ENCODE measurements at regions not wholly inside any gene's neighbourhood (a gene's known extent, or its start where the extent isn't known, plus 50 kb on each side); places are given as distances from the start of the nearest gene placed in this dataset.
"Not testable (repeated sequence)": the region's sequence is repeated elsewhere in the genome, so short reads cannot be mapped to it uniquely, and the experiment has no call there.

DNA sequence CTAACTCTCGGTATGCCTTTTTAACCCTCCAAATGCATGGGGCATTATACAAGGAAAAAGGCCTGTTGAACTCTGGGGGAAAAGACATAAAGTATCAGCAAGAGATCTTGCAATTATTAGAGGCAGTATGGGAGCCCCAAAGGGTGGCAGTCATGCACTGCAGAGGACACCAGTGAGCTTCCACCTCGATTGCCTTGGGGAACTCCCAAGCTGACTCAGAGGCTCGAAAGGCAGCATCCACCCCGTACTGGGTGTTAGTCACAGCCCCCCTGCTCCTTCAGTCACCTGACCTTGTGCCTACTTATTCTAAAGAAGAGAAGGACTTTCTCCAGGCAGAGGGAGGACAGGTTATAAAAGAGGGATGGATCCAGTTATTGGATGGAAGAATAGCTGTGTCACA is 781.4 kb upstream of the TMEM132C start:
- DNase-seq, result no peak

GRCh38 chr12:127487031-127487430 is 779.9 kb upstream of the TMEM132C start:
- no peak for DNase-seq

- no peak for DNase-seq
Observed at GRCh38 chr12:127489061-127489460, 777.9 kb upstream of the TMEM132C start.

- no peak for DNase-seq
Observed at GRCh38 chr12:127494961-127495915, 771.7 kb upstream of the TMEM132C start.

DNA sequence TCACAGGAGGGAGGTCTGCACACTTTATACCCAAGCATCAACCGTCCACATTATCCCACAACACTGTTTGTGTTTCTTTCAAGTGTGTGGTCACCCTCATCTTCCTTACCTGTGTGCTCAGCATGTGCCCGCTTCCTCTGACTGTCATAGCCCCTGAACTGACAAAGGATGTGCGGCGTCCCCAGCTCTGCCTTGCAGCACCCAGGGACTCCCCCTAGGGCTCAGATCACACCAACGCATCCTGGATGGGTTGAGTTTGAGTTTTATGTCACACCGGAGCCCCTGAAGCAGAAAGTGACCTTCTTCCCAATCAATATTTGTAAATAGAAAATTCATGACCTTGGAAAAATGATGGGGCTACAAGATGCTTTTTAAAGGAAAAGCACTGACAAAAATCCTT is 770.7 kb upstream of the TMEM132C start:
- DNase-seq, result no peak

DNA sequence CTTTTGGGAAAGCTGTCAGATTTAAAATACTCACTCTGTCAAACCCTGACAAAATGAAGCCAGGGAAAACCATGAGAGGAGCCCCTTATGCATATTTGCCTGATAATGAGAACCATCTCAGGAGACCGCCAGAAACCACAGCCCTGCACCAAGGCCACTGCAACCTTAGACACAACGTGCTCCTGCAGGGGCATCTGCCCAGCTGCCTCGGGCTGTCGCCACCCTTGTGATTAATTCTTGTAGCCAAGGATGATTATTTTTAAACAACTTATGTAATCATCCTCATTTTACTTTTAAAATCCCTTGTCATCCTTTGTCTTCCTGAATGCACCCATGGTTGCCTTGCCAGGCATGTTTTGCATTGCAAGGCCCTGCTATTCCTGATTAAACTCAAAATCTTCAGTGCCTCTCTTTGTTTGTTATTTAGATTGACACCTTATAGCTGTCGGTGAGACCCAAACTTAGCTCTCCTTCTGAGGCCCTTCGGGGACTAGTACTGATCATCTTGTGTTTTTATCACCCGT is 766.4 kb upstream of the TMEM132C start:
- no peak for DNase-seq

DNA sequence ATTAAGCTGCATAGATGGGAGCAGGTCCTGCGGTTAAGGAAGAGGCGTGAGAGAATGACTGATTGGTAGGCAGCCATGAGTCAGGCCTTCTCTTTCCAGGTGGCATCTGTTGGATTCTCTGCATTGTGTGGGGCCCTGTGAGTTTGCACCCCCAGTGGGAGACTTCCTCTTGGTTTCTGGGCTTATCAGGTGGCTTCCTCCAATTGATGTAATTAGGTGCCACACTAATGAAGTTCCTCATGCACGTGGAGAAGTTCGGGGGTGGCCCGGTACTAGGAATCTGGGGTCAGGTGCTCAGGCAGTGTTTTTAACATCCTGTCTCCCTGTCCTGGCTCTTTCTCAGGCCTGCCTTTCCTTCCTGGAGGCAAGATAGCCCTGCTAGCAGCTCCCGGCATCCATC is 765.1 kb upstream of the TMEM132C start:
- no peak for DNase-seq

GRCh38 chr12:127503246-127503645 is 763.7 kb upstream of the TMEM132C start:
- DNase-seq, result no peak

DNA sequence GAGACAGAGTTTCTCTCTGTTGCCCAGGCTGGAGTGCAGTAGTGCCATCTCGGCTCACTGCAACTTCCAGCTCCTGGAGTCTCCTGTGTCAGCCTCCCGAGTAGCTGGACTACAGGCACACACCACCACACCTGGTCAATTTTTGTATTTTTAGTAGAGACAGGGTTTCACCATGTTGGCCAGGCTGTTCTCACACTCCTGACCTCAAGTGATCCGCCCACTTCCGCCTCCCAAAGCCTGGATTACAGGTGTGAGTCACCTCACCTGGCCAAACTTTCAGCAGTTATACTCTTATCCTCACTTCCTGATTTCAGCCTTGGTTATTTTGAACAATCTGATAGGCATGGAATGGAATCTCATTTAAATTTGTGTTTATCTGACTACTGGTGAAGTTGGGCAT is 763.0 kb upstream of the TMEM132C start:
- not testable (repeated sequence) for DNase-seq

DNA sequence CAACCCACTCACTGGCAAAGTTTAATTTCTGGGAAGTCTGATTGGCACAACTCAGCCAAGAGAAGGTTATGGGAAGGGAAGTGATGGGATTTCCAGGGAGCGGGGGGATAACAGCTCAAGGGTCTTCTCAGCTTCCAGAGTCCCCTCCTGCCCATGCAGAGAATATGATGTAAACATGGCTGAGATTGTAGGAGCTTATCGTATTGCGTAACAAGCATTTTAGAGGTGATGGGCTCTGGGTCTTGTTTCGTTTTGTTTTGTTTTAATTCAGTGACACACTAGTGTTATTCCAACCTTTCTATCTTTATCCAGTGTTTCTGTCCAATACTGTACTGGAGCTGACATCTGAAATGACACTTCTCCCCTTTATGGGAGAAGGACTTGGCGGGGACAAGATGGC is 762.1 kb upstream of the TMEM132C start:
- DNase-seq, result no peak

DNA sequence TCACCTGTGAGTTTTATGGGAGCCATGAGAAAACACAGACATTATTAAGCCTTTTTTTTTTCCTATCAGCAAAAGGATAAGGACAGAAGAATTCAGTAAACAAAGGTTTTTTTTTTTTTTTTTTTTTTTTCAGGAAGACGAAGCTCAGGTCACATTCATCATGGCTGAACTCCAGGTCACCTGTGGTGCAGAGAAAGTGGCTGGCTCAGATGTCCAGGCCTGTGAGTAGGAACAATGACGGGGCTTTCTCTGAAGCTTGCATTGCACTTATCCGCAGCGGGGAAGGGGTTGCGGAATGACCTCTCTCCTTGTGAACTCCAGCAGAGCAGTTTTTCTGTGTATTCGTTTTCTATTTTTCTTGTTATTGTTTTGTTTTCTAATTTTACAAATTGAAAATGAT is 759.6 kb upstream of the TMEM132C start:
- DNase-seq, result no peak

DNA sequence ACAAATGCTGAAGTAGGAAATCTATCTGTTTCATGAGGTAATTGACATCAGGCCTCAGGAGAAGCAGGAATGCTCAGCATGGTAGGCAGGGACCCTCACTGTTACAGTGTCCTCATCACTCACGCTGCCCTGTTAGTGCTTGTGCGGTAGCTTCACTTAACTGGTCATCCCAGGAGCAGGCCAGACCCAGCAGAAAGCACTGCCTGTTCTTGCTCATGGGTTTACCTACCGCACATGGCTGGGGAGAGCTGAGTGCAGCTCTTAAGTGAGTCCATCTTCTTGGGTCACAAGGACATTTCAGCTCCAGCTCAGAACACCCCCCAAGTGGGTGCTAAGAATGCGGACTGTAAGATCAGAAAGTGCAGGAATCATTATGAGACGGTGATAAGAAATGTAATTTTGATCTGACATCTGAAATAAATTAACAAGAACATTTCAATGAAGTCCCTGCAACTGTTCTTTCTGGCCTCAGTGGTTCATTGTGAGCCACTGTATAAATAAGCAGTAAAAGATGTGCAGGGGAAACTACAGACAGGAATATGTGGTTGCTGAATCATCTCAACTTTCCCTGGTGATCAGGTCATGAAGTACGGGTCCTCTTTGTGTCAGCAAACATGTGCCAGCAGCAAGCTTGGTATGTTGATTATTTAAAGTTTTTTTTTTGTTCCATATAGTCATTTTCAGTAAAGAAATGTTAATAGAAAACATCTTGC is 757.7 kb upstream of the TMEM132C start:
- DNase-seq, result no peak

DNA sequence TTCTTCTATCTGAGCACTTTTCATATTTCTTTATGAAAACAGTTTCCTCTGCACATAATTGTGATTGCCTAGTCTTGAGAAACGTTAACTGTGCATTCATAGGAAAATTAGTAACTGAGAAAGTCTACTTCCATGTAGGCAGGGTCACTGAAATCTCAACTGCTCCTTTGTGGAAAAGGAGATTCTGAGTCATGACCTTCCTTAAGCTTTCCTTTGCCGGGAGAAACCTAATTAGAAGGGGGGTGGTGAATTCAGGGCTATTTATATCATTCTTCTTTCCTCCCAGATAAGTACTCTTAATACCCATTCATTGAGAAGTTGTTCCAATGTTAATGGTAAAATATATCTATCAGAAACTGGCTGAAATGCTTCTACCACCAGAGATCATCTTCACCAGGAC is 751.0 kb upstream of the TMEM132C start:
- no peak for DNase-seq

DNA sequence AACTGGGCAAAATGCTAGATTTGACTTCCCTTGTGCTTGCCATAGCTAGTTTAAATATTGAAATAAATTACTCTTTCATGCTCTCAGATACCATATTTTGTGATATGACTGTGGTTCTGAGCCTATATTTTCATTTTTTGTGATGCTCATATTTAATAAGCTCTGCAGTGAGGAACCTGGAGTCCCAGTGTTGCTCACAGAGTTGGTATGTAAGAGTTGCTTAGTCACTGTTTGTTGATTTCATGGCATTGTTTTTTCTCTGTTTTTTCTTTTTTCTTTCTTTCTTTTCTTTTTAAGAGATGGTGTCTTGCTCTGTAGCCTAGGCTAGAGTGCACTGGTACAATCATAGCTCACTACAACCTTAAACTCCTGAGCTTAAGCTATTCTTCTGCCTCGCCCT is 750.5 kb upstream of the TMEM132C start:
- DNase-seq, result no peak

DNA sequence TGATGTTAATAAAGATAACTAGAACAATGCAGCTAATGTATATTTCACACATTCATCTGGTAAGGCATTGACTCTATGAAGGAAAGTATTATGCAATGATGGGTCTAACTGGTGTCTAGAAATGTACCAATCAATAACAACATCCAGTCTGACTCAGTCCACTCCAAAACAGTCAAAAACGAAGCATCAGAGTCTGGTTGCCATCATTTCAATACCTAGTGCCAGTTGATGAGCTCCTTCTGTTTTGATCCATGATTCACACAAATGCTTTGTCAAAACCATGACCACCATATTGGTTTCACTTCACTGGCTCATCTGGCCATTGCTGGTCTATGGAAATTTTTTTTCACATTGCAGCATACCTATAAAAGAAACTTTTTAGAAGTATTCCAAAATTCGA is 747.2 kb upstream of the TMEM132C start:
- no peak for DNase-seq

- no peak for DNase-seq
Observed at GRCh38 chr12:127526925-127527324, 740.0 kb upstream of the TMEM132C start.

DNA sequence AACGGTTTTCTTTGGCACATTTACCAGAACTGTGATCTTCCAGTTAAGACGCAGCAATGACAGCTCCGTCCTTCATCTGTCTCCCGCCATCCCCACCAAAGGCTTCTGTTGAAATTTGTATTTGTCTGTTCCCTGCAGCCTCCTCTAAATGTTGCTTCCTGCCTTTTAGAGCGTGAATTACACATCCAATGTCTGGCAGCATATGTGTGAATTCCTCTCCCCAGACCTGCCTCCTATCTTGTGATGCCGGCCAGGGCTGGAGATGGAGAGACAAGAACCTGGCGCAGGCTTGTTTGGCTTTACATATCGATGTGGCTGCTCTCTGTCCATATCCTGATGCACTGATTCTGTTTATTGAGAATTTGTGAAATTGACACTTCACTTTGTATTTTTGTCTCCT is 738.4 kb upstream of the TMEM132C start:
- DNase-seq, result no peak

- DNase-seq, result no peak
Observed at GRCh38 chr12:127531542-127531941, 735.4 kb upstream of the TMEM132C start.

DNA sequence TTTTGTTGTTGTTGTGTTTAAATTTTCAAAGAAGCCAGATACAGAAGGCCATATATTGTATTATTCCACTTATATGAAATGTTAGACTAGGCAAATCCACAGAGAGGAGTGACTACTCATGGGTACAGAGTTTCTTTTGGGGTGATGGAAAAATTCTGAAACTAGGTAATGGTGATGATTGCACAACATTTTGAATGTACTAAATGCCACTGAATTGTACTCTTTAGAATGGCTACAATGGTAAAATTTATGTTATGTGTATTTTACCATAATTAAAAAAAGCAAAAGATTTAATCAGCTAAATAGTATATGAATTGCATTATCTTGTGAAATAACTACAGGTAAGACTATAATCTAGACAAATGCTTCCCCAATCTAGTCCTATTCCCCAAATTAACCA is 733.6 kb upstream of the TMEM132C start:
- no peak for DNase-seq

DNA sequence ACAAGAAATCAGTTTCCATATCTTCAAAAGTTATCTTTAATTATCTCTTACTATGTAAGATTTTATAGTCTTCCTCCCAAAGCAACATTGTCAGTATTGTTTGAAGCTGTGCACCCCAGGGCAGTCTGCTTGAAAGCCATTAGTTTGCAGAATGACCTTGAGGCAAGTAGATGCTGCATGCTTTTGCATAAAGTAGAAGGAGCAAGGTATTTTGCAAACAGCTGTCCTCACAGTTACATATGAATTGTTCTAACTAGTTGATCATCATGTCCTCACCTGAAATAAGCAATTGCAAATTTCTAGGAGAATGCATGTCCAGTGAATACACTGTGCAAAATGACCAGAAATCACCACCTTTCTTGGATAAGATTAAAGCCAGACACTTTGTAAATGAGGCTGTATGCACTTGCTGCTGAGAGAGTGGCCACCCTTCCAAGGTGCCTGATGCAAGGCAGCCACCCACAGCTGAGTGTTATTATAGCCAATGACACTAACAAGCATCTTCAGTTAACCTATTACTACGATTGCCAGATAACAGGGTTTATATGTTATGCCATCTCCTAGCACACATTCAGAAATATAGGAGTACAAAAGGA is 730.0 kb upstream of the TMEM132C start:
- DNase-seq, result no peak

- no peak for DNase-seq
Observed at GRCh38 chr12:127538316-127538715, 728.7 kb upstream of the TMEM132C start.

DNA sequence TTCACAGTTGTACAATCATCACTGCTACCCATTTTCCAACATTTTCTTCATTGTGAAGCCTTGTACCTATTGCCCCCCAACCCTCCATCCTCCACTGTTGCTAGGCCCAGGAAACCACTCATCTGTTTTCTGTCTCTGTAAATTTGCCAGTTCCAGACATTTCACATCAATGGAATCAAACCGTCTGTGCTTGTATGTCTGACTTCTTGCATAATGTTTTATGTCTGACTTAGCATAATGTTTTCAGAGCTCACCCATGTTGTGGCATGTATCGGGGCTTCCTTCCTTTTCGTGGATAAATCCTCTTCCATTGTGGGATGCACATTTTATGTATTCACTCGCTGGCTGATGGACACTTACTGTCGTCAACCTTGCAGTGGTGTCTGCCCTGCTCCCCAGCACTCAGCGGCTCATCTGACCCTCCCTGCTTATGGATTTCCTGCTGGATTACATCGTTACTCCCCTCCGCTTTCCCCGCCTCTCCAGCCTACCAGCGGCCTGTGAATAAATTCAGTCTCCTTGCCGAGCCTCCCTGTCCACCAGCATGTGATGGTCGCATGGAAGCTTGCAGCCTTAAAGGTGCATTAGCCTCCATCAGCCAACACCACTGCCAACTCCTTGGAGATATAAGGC is 727.6 kb upstream of the TMEM132C start:
- no peak for DNase-seq

DNA sequence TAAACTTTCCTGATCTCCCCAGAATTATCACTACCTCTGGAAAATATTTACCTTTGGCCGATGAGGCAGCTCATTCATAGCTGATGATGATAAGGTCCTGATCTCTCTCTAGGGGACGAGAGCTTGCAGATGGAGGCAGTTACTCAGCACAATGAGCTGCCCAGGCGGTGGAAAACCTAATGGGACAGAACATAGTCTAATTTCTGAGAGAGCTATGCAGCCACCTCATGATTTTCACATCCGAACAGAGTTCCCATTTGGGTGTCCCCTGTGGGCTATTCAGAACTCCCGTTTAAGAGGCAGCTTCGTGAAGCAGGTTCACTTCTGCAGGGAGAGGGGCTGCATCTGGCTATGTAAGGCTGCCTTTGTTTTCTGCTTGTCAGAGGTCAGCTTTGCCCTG is 724.6 kb upstream of the TMEM132C start:
- DNase-seq, result no peak

All from CD4-positive, alpha-beta T cell treated with Interleukin-4 for 4 hours (primary cell).